Small intestine (tissue), 7 donors: ENCODE measurements at regions not wholly inside any gene's neighbourhood (a gene's known extent, or its start where the extent isn't known, plus 50 kb on each side); places are given as distances from the start of the nearest gene placed in this dataset.
A peak's percentile ranks its signal among the peaks of the same experiment; 100 is the strongest.

ENCODE experiments used
- DNase-seq, 2 donors: peaks; one replicate each; pipeline versions ENCODE4 v3.0.0 to v3.0.0-alpha.2; 2013
- FAIRE-seq: peaks from 2 replicates; lab custom pipeline; 2012; peaks lifted over from hg19 to GRCh38; lab: Jason Lieb, UNC
- H3K27ac ChIP-seq, 3 donors: one replicate each; pipeline ENCODE4 v1.5.1; 2013; ENCODE audit warnings: low read length in 2 of 3, mild to moderate bottlenecking in 2 of 3, control low read depth in 1 of 3, inconsistent platforms in 1 of 3, low read depth in 1 of 3, moderate library complexity in 1 of 3
- H3K27me3 ChIP-seq, 3 donors: one replicate each; pipeline ENCODE4 v1.6.1; 2013; ENCODE audit warnings: low read length in 3 of 3, inconsistent platforms in 1 of 3; ENCODE audit not compliant: control insufficient read depth in 3 of 3, insufficient read depth in 3 of 3
- H3K36me3 ChIP-seq, 3 donors: one replicate each; pipeline ENCODE4 v1.6.1; 2013; ENCODE audit warnings: low read length in 3 of 3, inconsistent platforms in 1 of 3, low read depth in 1 of 3, mild to moderate bottlenecking in 1 of 3, moderate library complexity in 1 of 3; ENCODE audit not compliant: control insufficient read depth in 3 of 3, insufficient read depth in 2 of 3
- H3K4me1 ChIP-seq, 3 donors: one replicate each; pipeline ENCODE4 v1.6.1; 2013; ENCODE audit warnings: low read length in 2 of 3, inconsistent platforms in 1 of 3, low read depth in 1 of 3, mild to moderate bottlenecking in 1 of 3, moderate library complexity in 1 of 3; ENCODE audit not compliant: control insufficient read depth in 3 of 3, insufficient read depth in 2 of 3
- H3K4me3 ChIP-seq, 3 donors: one replicate each; pipeline ENCODE4 v1.5.1; 2013; ENCODE audit warnings: low read length in 3 of 3, control low read depth in 1 of 3, inconsistent platforms in 1 of 3, low read depth in 1 of 3, mild to moderate bottlenecking in 1 of 3, moderate library complexity in 1 of 3
- H3K9me3 ChIP-seq, 2 donors: one replicate each; pipeline ENCODE4 v1.6.1; 2013; ENCODE audit warnings: low read depth in 1 of 2, low read length in 1 of 2; ENCODE audit not compliant: control insufficient read depth in 2 of 2, insufficient read depth in 1 of 2
- WGBS, 3 donors: extraction: QIAGEN DNeasy Blood & Tissue Kit; methylation state at CpG; one replicate each; pipeline ENCODE4 v1.1.7; 2013; 5-methylcytosine and 5-hydroxymethylcytosine counted together
- donor health status: healthy with polysubstance abuse.
- donor health status: control.
- donor health status: control.
- donor health status: Bipolar disorder and iron deficiency.
- donor health status: healthy.

- Histone ChIP-seq H3K27ac (no peak overlapping the region), H3K4me3 (no peak overlapping the region), H3K9me3 (no peaks in the 10 kb centered on the region), H3K4me1 (no peaks in the 10 kb centered on the region), H3K36me3 (no peaks in the 10 kb centered on the region), H3K27me3 (no peaks in the 10 kb centered on the region)
- 36 to 44% (median 37%) methylated on average over 15 of the region's 15 CpGs for WGBS, 3 donors
- DNase-seq (peak; percentile 72 to 76), FAIRE-seq (no peak)
Measured at GRCh38 chr18:42298759-42299675, 344.0 kb downstream of the PIK3C3 start.

GRCh38 chr18:42305869-42306593 is 351.0 kb downstream of the PIK3C3 start:
- DNase-seq = no peak
- Histone ChIP-seq H3K27me3 (no peaks in the 10 kb centered on the region), H3K27ac (no peak overlapping the region), H3K9me3 (no peaks in the 10 kb centered on the region), H3K4me1 (no peaks in the 10 kb centered on the region), H3K36me3 (no peaks in the 10 kb centered on the region), H3K4me3 (no peak overlapping the region)
- FAIRE-seq = no peak
- WGBS, 3 donors = 68 to 75% (median 73%) methylated on average over 3 of the region's 3 CpGs

- no peak overlapping the region for H3K27ac ChIP-seq
- H3K27me3 ChIP-seq = no peaks in the 10 kb centered on the region
- H3K4me3 ChIP-seq = no peak overlapping the region
- H3K9me3 ChIP-seq = no peaks in the 10 kb centered on the region
- H3K4me1 ChIP-seq = no peaks in the 10 kb centered on the region
- FAIRE-seq (no peak), DNase-seq (no peak)
- no peaks in the 10 kb centered on the region for H3K36me3 ChIP-seq
Measured at GRCh38 chr18:42306594-42306980, 351.6 kb downstream of the PIK3C3 start.

- Histone ChIP-seq H3K4me3 (no peak overlapping the region), H3K36me3 (no peaks in the 10 kb centered on the region), H3K4me1 (no peaks in the 10 kb centered on the region), H3K27ac (no peak overlapping the region), H3K9me3 (no peaks in the 10 kb centered on the region), H3K27me3 (no peaks in the 10 kb centered on the region)
- DNase-seq (no peak), FAIRE-seq (no peak)
- 71 to 81% (median 76%) methylated on average over 3 of the region's 3 CpGs for WGBS, 3 donors
Measured at GRCh38 chr18:42310956-42311355, 355.9 kb downstream of the PIK3C3 start.

- FAIRE-seq = no peak
- WGBS, 3 donors = 76 to 93% (median 89%) methylated on average over 1 of the region's 1 CpG
- Histone ChIP-seq H3K27me3 (no peaks in the 10 kb centered on the region), H3K36me3 (no peaks in the 10 kb centered on the region), H3K27ac (no peak overlapping the region), H3K9me3 (no peaks in the 10 kb centered on the region), H3K4me3 (no peak overlapping the region), H3K4me1 (no peaks in the 10 kb centered on the region)
- DNase-seq = no peak
Measured at GRCh38 chr18:42326752-42327151, 371.7 kb downstream of the PIK3C3 start.

- no peak overlapping the region for H3K27ac ChIP-seq
- no peak for FAIRE-seq
Measured at GRCh38 chr18:42328931-42329330, 373.9 kb downstream of the PIK3C3 start.

GRCh38 chr18:42330296-42330695 is 375.3 kb downstream of the PIK3C3 start:
- no peaks in the 10 kb centered on the region for H3K27me3 ChIP-seq
- peaks cover 0 to 3% of the 10 kb centered on the region in 2 donors for H3K9me3 ChIP-seq
- no peaks in the 10 kb centered on the region for H3K36me3 ChIP-seq
- FAIRE-seq = no peak
- no peaks in the 10 kb centered on the region for H3K4me1 ChIP-seq
- DNase-seq = no peak
- H3K4me3 ChIP-seq = no peak overlapping the region
- no peak overlapping the region for H3K27ac ChIP-seq
- 71 to 87% (median 82%) methylated on average over 3 of the region's 3 CpGs for WGBS, 3 donors

More at GRCh38 chr18:42328931-42329330, 373.9 kb downstream of the PIK3C3 start:
- Histone ChIP-seq H3K4me3 (no peak overlapping the region), H3K27me3 (no peaks in the 10 kb centered on the region), H3K9me3 (no peaks in the 10 kb centered on the region), H3K4me1 (no peaks in the 10 kb centered on the region), H3K36me3 (no peaks in the 10 kb centered on the region)
- no peak for DNase-seq
- WGBS, 3 donors = 39 to 74% (median 66%) methylated on average over 1 of the region's 1 CpG

- WGBS, 3 donors = 73 to 75% (median 75%) methylated on average over 3 of the region's 3 CpGs
- no peak for DNase-seq
- FAIRE-seq = no peak
Measured at GRCh38 chr18:42333558-42333957, 378.5 kb downstream of the PIK3C3 start.

More at GRCh38 chr18:42333558-42333957, 378.5 kb downstream of the PIK3C3 start:
- Histone ChIP-seq H3K36me3 (no peaks in the 10 kb centered on the region), H3K4me1 (peaks cover 0 to 4% (median 0%) of the 10 kb centered on the region in 3 donors), H3K27ac (no peak overlapping the region), H3K4me3 (no peak overlapping the region), H3K27me3 (no peaks in the 10 kb centered on the region), H3K9me3 (peaks cover 0 to 30% of the 10 kb centered on the region in 2 donors)
